ENCODE measurements at regions not wholly inside any gene's neighbourhood (a gene's known extent, or its start where the extent isn't known, plus 50 kb on each side); places are given as distances from the start of the nearest gene placed in this dataset.

GRCh38 chr3:152054315-152054714 is 180.9 kb downstream of the SUCNR1 start:
- DNase-seq (ENCODE audit: low read depth) = no peak

GRCh38 chr3:152056073-152056472 is 182.6 kb downstream of the SUCNR1 start:
- no peak for DNase-seq (ENCODE audit: low read depth)

GRCh38 chr3:152056481-152056880 is 183.0 kb downstream of the SUCNR1 start:
- no peak for DNase-seq (ENCODE audit: low read depth)

- no peak for DNase-seq (ENCODE audit: low read depth)
Observed at GRCh38 chr3:152056987-152057386, 183.5 kb downstream of the SUCNR1 start.

GRCh38 chr3:152058856-152059255 is 185.4 kb downstream of the SUCNR1 start:
- DNase-seq (ENCODE audit: low read depth) = no peak

GRCh38 chr3:152060701-152061100 is 187.3 kb downstream of the SUCNR1 start:
- no peak for DNase-seq (ENCODE audit: low read depth)

- DNase-seq (ENCODE audit: low read depth) = no peak
Observed at GRCh38 chr3:152061296-152061695, 187.9 kb downstream of the SUCNR1 start.

- DNase-seq (ENCODE audit: low read depth) = no peak
Observed at GRCh38 chr3:152069871-152070270, 196.4 kb downstream of the SUCNR1 start.

- no peak for DNase-seq (ENCODE audit: low read depth)
Observed at GRCh38 chr3:152071315-152071714, 197.4 kb upstream of the MBNL1 start.

GRCh38 chr3:152071924-152072323 is 196.8 kb upstream of the MBNL1 start:
- no peak for DNase-seq (ENCODE audit: low read depth)

- DNase-seq (ENCODE audit: low read depth) = peak; percentile 39
Observed at GRCh38 chr3:152073267-152073666, 195.5 kb upstream of the MBNL1 start.

GRCh38 chr3:152076148-152076547 is 192.6 kb upstream of the MBNL1 start:
- DNase-seq (ENCODE audit: low read depth) = no peak

GRCh38 chr3:152079980-152080379 is 188.7 kb upstream of the MBNL1 start:
- no peak for DNase-seq (ENCODE audit: low read depth)

- DNase-seq (ENCODE audit: low read depth) = no peak
Observed at GRCh38 chr3:152083135-152083534, 185.6 kb upstream of the MBNL1 start.

GRCh38 chr3:152084441-152085158 is 184.1 kb upstream of the MBNL1 start:
- no peak for DNase-seq (ENCODE audit: low read depth)

GRCh38 chr3:152087153-152087552 is 181.6 kb upstream of the MBNL1 start:
- no peak for DNase-seq (ENCODE audit: low read depth)

GRCh38 chr3:152089528-152089927 is 179.2 kb upstream of the MBNL1 start:
- DNase-seq (ENCODE audit: low read depth) = no peak

GRCh38 chr3:152091725-152092124 is 177.0 kb upstream of the MBNL1 start:
- no peak for DNase-seq (ENCODE audit: low read depth)

- no peak for DNase-seq (ENCODE audit: low read depth)
Observed at GRCh38 chr3:152093901-152094300, 174.8 kb upstream of the MBNL1 start.

- DNase-seq (ENCODE audit: low read depth) = no peak
Observed at GRCh38 chr3:152094406-152094805, 174.3 kb upstream of the MBNL1 start.

GRCh38 chr3:152095472-152095871 is 173.3 kb upstream of the MBNL1 start:
- no peak for DNase-seq (ENCODE audit: low read depth)

- DNase-seq (ENCODE audit: low read depth) = no peak
Observed at GRCh38 chr3:152096280-152096906, 172.3 kb upstream of the MBNL1 start.

- no peak for DNase-seq (ENCODE audit: low read depth)
Observed at GRCh38 chr3:152097120-152097519, 171.6 kb upstream of the MBNL1 start.

GRCh38 chr3:152097770-152098169 is 171.0 kb upstream of the MBNL1 start:
- no peak for DNase-seq (ENCODE audit: low read depth)

Measured in GM04504 (cell line).